Endodermal cell (in vitro differentiated cells): ENCODE measurements at regions not wholly inside any gene's neighbourhood (a gene's known extent, or its start where the extent isn't known, plus 50 kb on each side); places are given as distances from the start of the nearest gene placed in this dataset.

Experiments used
- DNase-seq: peaks from one replicate; pipeline ENCODE4 v3.0.0-alpha.2; 2017
- H3K27ac ChIP-seq: 2 replicates; pipeline ENCODE4 v1.5.1; 2013; ENCODE audit warnings: mild to moderate bottlenecking, low read depth, low read length, moderate library complexity
- H3K27me3 ChIP-seq: 2 replicates; pipeline ENCODE4 v1.6.1; 2013; ENCODE audit warnings: mild to moderate bottlenecking, low read length, moderate library complexity; ENCODE audit not compliant: insufficient read depth, control insufficient read depth, poor library complexity, severe bottlenecking
- H3K36me3 ChIP-seq: 2 replicates; pipeline ENCODE4 v1.7.0; 2013; ENCODE audit warnings: mild to moderate bottlenecking, low read length, moderate library complexity; ENCODE audit not compliant: control insufficient read depth, insufficient read depth
- H3K4me1 ChIP-seq: one replicate; pipeline ENCODE4 v1.7.0; 2013; ENCODE audit warnings: low read length; ENCODE audit not compliant: control insufficient read depth, insufficient read depth
- H3K4me3 ChIP-seq: 2 replicates; pipeline ENCODE4 v1.5.1; 2013; ENCODE audit warnings: mild to moderate bottlenecking, low read length, moderate library complexity
- H3K9ac ChIP-seq: 2 replicates; pipeline ENCODE4 v1.6.1; 2013; ENCODE audit warnings: mild to moderate bottlenecking, low read length, moderate library complexity; ENCODE audit not compliant: poor library complexity, severe bottlenecking; ENCODE audit errors: extremely low read depth
- H3K9me3 ChIP-seq: 2 replicates; pipeline ENCODE4 v1.6.1; 2013; ENCODE audit warnings: mild to moderate bottlenecking, low read length, moderate library complexity; ENCODE audit not compliant: control insufficient read depth
- H3K27ac Mint-ChIP-seq: 2 replicates; pipeline ENCODE4 v1.8.0; 2020; ENCODE audit warnings: mixed read lengths
- H3K27me3 Mint-ChIP-seq: 2 replicates; pipeline ENCODE4 v1.8.0; 2021; ENCODE audit warnings: mild to moderate bottlenecking, mixed read lengths; ENCODE audit not compliant: insufficient read depth
- H3K36me3 Mint-ChIP-seq: 2 replicates; pipeline ENCODE4 v1.8.0; 2020; ENCODE audit warnings: low read depth, mixed read lengths
- H3K4me1 Mint-ChIP-seq: 2 replicates; pipeline ENCODE4 v1.8.0; 2020; ENCODE audit warnings: mixed read lengths
- H3K4me3 Mint-ChIP-seq: 2 replicates; pipeline ENCODE4 v1.8.0; 2020; ENCODE audit warnings: mild to moderate bottlenecking, moderate library complexity, mixed read lengths
- H3K9me3 Mint-ChIP-seq: 2 replicates; pipeline ENCODE4 v1.8.0; 2020; ENCODE audit warnings: mild to moderate bottlenecking, mixed read lengths
- WGBS, 2 experiments: methylation state at CpG; one replicate each; pipeline versions ENCODE4 v1.1.5 to v1.1.7; 2013; ENCODE audit warnings: missing lambda C conversion rate in 2 of 2, mixed read lengths in 1 of 2; ENCODE audit not compliant: insufficient coverage in 1 of 2, insufficient read length in 1 of 2; 5-methylcytosine and 5-hydroxymethylcytosine counted together
- TF ChIP-seq, protein P1 (sequence below): fragments of 200-600 bp; sonication (generic); conservative IDR thresholded peaks from 2 replicates; pipeline ENCODE4 v1.5.0; 2021; ENCODE audit warnings: antibody characterized with exemption, mild to moderate bottlenecking

DNA sequence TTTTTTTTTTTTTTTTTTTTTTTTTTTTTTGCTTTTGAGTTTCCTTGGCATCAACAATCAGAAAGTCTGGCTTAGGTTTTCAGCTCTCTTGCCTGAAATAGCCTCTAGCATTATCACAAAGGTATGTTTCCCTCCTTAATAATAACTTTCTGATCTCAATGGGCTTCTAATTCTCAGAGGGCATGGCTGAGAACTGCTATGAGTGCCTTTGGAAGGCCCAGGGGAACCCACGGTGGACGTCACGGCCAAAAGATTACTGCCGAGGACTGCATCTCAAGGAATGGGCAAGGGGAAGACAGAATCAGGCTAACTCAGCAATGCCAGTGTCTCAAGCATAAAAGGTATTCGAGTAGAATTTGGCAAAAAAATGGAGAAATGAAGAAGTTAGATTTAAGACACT, 73.2 kb upstream of the SLC14A2 start:
- H3K4me3 ChIP-seq, result no peak overlapping the region
- no peak overlapping the region for H3K9ac ChIP-seq
- no peak overlapping the region for H3K27ac ChIP-seq
- Mint-ChIP-seq H3K36me3 (no peaks in the 10 kb centered on the region), H3K9me3 (no peaks in the 10 kb centered on the region), H3K4me1 (peaks cover 4% of the 10 kb centered on the region), H3K27me3 (no peaks in the 10 kb centered on the region), H3K27ac (no peak overlapping the region), H3K4me3 (no peak overlapping the region)
- H3K4me1 ChIP-seq, result no peaks in the 10 kb centered on the region
- H3K9me3 ChIP-seq, result no peaks in the 10 kb centered on the region
- WGBS, 2 experiments, result 91 to 97% methylated on average over 5 of the region's 5 CpGs
- TF ChIP-seq, protein P1, sequence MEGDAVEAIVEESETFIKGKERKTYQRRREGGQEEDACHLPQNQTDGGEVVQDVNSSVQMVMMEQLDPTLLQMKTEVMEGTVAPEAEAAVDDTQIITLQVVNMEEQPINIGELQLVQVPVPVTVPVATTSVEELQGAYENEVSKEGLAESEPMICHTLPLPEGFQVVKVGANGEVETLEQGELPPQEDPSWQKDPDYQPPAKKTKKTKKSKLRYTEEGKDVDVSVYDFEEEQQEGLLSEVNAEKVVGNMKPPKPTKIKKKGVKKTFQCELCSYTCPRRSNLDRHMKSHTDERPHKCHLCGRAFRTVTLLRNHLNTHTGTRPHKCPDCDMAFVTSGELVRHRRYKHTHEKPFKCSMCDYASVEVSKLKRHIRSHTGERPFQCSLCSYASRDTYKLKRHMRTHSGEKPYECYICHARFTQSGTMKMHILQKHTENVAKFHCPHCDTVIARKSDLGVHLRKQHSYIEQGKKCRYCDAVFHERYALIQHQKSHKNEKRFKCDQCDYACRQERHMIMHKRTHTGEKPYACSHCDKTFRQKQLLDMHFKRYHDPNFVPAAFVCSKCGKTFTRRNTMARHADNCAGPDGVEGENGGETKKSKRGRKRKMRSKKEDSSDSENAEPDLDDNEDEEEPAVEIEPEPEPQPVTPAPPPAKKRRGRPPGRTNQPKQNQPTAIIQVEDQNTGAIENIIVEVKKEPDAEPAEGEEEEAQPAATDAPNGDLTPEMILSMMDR, result no peak
- H3K27me3 ChIP-seq, result no peaks in the 10 kb centered on the region
- H3K36me3 ChIP-seq, result no peaks in the 10 kb centered on the region
- no peak for DNase-seq

DNA sequence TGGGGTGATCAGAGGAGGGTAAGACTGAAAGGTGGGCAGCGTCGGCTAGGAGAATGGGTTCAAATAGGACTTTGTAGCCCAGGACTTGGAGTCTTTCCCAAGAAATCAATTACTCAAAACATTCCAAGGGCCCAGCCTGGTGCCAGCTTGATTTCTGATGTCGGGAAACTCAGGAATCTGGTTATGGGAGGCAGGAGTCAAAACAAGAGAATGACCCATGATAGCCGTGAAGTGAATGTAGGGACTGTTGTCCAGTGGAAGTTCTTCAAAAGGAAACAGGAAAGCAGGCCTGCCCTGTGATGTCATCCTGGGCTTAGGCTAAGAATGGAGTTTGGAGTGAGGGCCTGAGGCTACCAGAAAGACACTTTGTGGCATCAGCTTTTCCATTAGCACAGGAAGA, 67.4 kb upstream of the SLC14A2 start:
- H3K36me3 Mint-ChIP-seq, result no peaks in the 10 kb centered on the region
- 81 to 100% methylated on average over 3 to 4 of the region's 4 CpGs for WGBS, 2 experiments
- H3K27me3 Mint-ChIP-seq, result no peaks in the 10 kb centered on the region
- Histone ChIP-seq H3K4me1 (peaks cover 3% of the 10 kb centered on the region), H3K4me3 (no peak overlapping the region), H3K27me3 (no peaks in the 10 kb centered on the region), H3K27ac (no peak overlapping the region), H3K36me3 (no peaks in the 10 kb centered on the region), H3K9me3 (no peaks in the 10 kb centered on the region), H3K9ac (no peak overlapping the region)
- H3K4me1 Mint-ChIP-seq, result no peaks in the 10 kb centered on the region
- H3K4me3 Mint-ChIP-seq, result no peak overlapping the region
- H3K27ac Mint-ChIP-seq, result no peak overlapping the region
- TF ChIP-seq, protein P1, result no peak
- DNase-seq, result no peak
- H3K9me3 Mint-ChIP-seq, result no peaks in the 10 kb centered on the region

DNA sequence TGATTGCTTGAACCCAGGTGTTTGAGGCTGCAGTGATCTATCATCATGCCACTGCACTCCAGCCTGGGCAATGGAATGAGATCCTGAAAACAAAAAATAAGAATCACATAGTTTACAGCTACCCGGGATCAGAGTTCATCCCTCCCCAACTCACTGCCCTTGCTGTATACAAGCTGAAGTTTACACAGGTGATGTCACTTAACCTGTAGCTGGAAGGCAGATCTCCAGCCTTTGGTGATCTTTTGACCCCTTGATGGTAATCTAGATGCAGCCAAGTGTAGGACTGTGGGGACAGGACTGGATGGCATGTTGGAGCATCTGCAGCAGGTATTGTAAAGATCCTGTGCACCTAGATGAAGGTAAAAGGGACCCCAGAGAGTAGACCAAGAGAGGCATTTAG, 66.7 kb upstream of the SLC14A2 start:
- no peak overlapping the region for H3K27ac ChIP-seq
- WGBS, 2 experiments, result 90 to 100% methylated on average over 1 of the region's 1 CpG
- H3K9ac ChIP-seq, result no peak overlapping the region
- H3K4me1 Mint-ChIP-seq, result no peaks in the 10 kb centered on the region
- no peak overlapping the region for H3K4me3 ChIP-seq
- H3K27me3 Mint-ChIP-seq, result no peaks in the 10 kb centered on the region
- no peak overlapping the region for H3K27ac Mint-ChIP-seq
- H3K27me3 ChIP-seq, result no peaks in the 10 kb centered on the region
- DNase-seq, result no peak
- no peaks in the 10 kb centered on the region for H3K9me3 ChIP-seq
- H3K9me3 Mint-ChIP-seq, result no peaks in the 10 kb centered on the region
- TF ChIP-seq, protein P1, result no peak
- H3K4me3 Mint-ChIP-seq, result no peak overlapping the region
- no peaks in the 10 kb centered on the region for H3K36me3 Mint-ChIP-seq
- H3K4me1 ChIP-seq, result peaks cover 3% of the 10 kb centered on the region
- H3K36me3 ChIP-seq, result no peaks in the 10 kb centered on the region
